ENCODE measurements at regions not wholly inside any gene's neighbourhood (a gene's known extent, or its start where the extent isn't known, plus 50 kb on each side); places are given as distances from the start of the nearest gene placed in this dataset.

- no peak for TF ChIP-seq CTCF (IDR thresholded peaks at IDR 0.05; ENCODE audit: insufficient read depth, low read depth, low read length)
- TF ChIP-seq EZH2 (IDR thresholded peaks at IDR 0.05; ENCODE audit: insufficient read depth, low read length): no peak
Observed at GRCh38 chr2:156679820-156680219, 243.6 kb downstream of the GPD2 start.

GRCh38 chr2:156680266-156680665 is 244.1 kb downstream of the GPD2 start:
- no peaks in the 10 kb centered on the region for H3K4me1 Mint-ChIP-seq (ENCODE audit: low read depth, unreplicated experiment)
- FAIRE-seq: no peak
- Histone ChIP-seq H3K9ac (ENCODE audit: low read length) (no peak overlapping the region), H3K4me2 (ENCODE audit: low read length) (no peak overlapping the region), H3K27me3 (ENCODE audit: insufficient read depth, low read length) (no peaks in the 10 kb centered on the region), H3K4me1 (ENCODE audit: insufficient read depth, low read length) (no peaks in the 10 kb centered on the region), H3K27ac (ENCODE audit: low read depth, low read length) (no peak overlapping the region), H3K79me2 (ENCODE audit: insufficient read depth, low read length) (no peaks in the 10 kb centered on the region), H3K36me3 (ENCODE audit: insufficient read depth, low read length) (no peaks in the 10 kb centered on the region), H4K20me1 (ENCODE audit: insufficient read depth, low read length) (no peaks in the 10 kb centered on the region), H3K4me3 (ENCODE audit: insufficient read depth, low read depth, low read length) (no peak overlapping the region), H2AFZ (ENCODE audit: low read depth, low read length) (no peak overlapping the region), H3K9me3 (ENCODE audit: insufficient read depth, low read depth, low read length) (no peaks in the 10 kb centered on the region)
- H3K27me3 Mint-ChIP-seq (ENCODE audit: low read depth, unreplicated experiment): no peaks in the 10 kb centered on the region
- TF ChIP-seq EZH2 (IDR thresholded peaks at IDR 0.05; ENCODE audit: insufficient read depth, low read length) (no peak), CTCF (IDR thresholded peaks at IDR 0.05; ENCODE audit: insufficient read depth, low read depth, low read length) (no peak)
- H3K4me3 Mint-ChIP-seq (ENCODE audit: unreplicated experiment): no peak overlapping the region
- DNase-seq (ENCODE audit: low read depth): no peak
- no peak overlapping the region for H3K27ac Mint-ChIP-seq (ENCODE audit: unreplicated experiment)
- H3K9me3 Mint-ChIP-seq (ENCODE audit: unreplicated experiment): no peaks in the 10 kb centered on the region
- no peaks in the 10 kb centered on the region for H3K36me3 Mint-ChIP-seq (ENCODE audit: low read depth, unreplicated experiment)

More at GRCh38 chr2:156679820-156680219, 243.6 kb downstream of the GPD2 start:
- Histone ChIP-seq H3K79me2 (ENCODE audit: insufficient read depth, low read length) (no peaks in the 10 kb centered on the region), H3K9me3 (ENCODE audit: insufficient read depth, low read depth, low read length) (no peaks in the 10 kb centered on the region), H2AFZ (ENCODE audit: low read depth, low read length) (no peak overlapping the region), H3K36me3 (ENCODE audit: insufficient read depth, low read length) (no peaks in the 10 kb centered on the region), H3K27me3 (ENCODE audit: insufficient read depth, low read length) (no peaks in the 10 kb centered on the region), H3K27ac (ENCODE audit: low read depth, low read length) (no peak overlapping the region), H4K20me1 (ENCODE audit: insufficient read depth, low read length) (no peaks in the 10 kb centered on the region), H3K4me2 (ENCODE audit: low read length) (no peak overlapping the region), H3K9ac (ENCODE audit: low read length) (no peak overlapping the region), H3K4me1 (ENCODE audit: insufficient read depth, low read length) (no peaks in the 10 kb centered on the region), H3K4me3 (ENCODE audit: insufficient read depth, low read depth, low read length) (no peak overlapping the region)
- Mint-ChIP-seq H3K36me3 (ENCODE audit: low read depth, unreplicated experiment) (no peaks in the 10 kb centered on the region), H3K27me3 (ENCODE audit: low read depth, unreplicated experiment) (no peaks in the 10 kb centered on the region), H3K4me3 (ENCODE audit: unreplicated experiment) (no peak overlapping the region), H3K9me3 (ENCODE audit: unreplicated experiment) (no peaks in the 10 kb centered on the region), H3K4me1 (ENCODE audit: low read depth, unreplicated experiment) (no peaks in the 10 kb centered on the region), H3K27ac (ENCODE audit: unreplicated experiment) (no peak overlapping the region)
- FAIRE-seq (no peak), DNase-seq (ENCODE audit: low read depth) (no peak)

- FAIRE-seq: no peak
- Histone ChIP-seq H3K9ac (ENCODE audit: low read length) (no peak overlapping the region), H3K79me2 (ENCODE audit: insufficient read depth, low read length) (no peaks in the 10 kb centered on the region), H3K4me2 (ENCODE audit: low read length) (no peak overlapping the region), H2AFZ (ENCODE audit: low read depth, low read length) (no peak overlapping the region), H4K20me1 (ENCODE audit: insufficient read depth, low read length) (no peaks in the 10 kb centered on the region), H3K27ac (ENCODE audit: low read depth, low read length) (no peak overlapping the region), H3K4me3 (ENCODE audit: insufficient read depth, low read depth, low read length) (no peak overlapping the region), H3K27me3 (ENCODE audit: insufficient read depth, low read length) (no peaks in the 10 kb centered on the region), H3K9me3 (ENCODE audit: insufficient read depth, low read depth, low read length) (no peaks in the 10 kb centered on the region), H3K36me3 (ENCODE audit: insufficient read depth, low read length) (no peaks in the 10 kb centered on the region), H3K4me1 (ENCODE audit: insufficient read depth, low read length) (no peaks in the 10 kb centered on the region)
- no peak for DNase-seq (ENCODE audit: low read depth)
- H3K4me3 Mint-ChIP-seq (ENCODE audit: unreplicated experiment): no peak overlapping the region
- no peaks in the 10 kb centered on the region for H3K27me3 Mint-ChIP-seq (ENCODE audit: low read depth, unreplicated experiment)
- no peaks in the 10 kb centered on the region for H3K36me3 Mint-ChIP-seq (ENCODE audit: low read depth, unreplicated experiment)
- no peaks in the 10 kb centered on the region for H3K9me3 Mint-ChIP-seq (ENCODE audit: unreplicated experiment)
- H3K4me1 Mint-ChIP-seq (ENCODE audit: low read depth, unreplicated experiment): peaks cover 4% of the 10 kb centered on the region
- no peak overlapping the region for H3K27ac Mint-ChIP-seq (ENCODE audit: unreplicated experiment)
- TF ChIP-seq CTCF (IDR thresholded peaks at IDR 0.05; ENCODE audit: insufficient read depth, low read depth, low read length): no peak
- no peak for TF ChIP-seq EZH2 (IDR thresholded peaks at IDR 0.05; ENCODE audit: insufficient read depth, low read length)
Observed at GRCh38 chr2:156687126-156687525, 250.9 kb downstream of the GPD2 start.

All from astrocyte (in vitro differentiated cells and primary cell).